NCI-H146 treated with DMSO at 0.1 percent for 48 hours (cell line): ENCODE measurements at regions not wholly inside any gene's neighbourhood (a gene's known extent, or its start where the extent isn't known, plus 50 kb on each side); places are given as distances from the start of the nearest gene placed in this dataset.
"Not testable (repeated sequence)": the region's sequence is repeated elsewhere in the genome, so short reads cannot be mapped to it uniquely, and the experiment has no call there.

ENCODE experiments used
- DNase-seq: peaks from one replicate; lab custom pipeline; 2025; ENCODE audit not compliant: unreplicated experiment; lab: John Stamatoyannopoulos, UW

- DNase-seq = no peak
These were observed 185.0 kb upstream of the TMEM196 start for GRCh38 chr7:19958309-19958896.

GRCh38 chr7:19957664-19958063, 184.2 kb upstream of the TMEM196 start:
- no peak for DNase-seq

- not testable (repeated sequence) for DNase-seq
These were observed 180.7 kb upstream of the TMEM196 start for GRCh38 chr7:19954166-19954565.

- not testable (repeated sequence) for DNase-seq
These were observed 180.0 kb upstream of the TMEM196 start for GRCh38 chr7:19953411-19953810.

GRCh38 chr7:19948160-19948559, 174.7 kb upstream of the TMEM196 start:
- DNase-seq = no peak

- DNase-seq = no peak
These were observed 171.1 kb upstream of the TMEM196 start for GRCh38 chr7:19944363-19945120.

- DNase-seq = no peak
These were observed 166.3 kb upstream of the TMEM196 start for GRCh38 chr7:19939746-19940145.

- DNase-seq = peak; percentile 69
These were observed 159.3 kb upstream of the TMEM196 start for GRCh38 chr7:19932549-19933249.

GRCh38 chr7:19930851-19931250, 157.4 kb upstream of the TMEM196 start:
- no peak for DNase-seq

- DNase-seq = no peak
These were observed 156.6 kb upstream of the TMEM196 start for GRCh38 chr7:19930051-19930450.

GRCh38 chr7:19928247-19928646, 154.8 kb upstream of the TMEM196 start:
- DNase-seq = no peak

GRCh38 chr7:19920705-19921104, 147.3 kb upstream of the TMEM196 start:
- DNase-seq = no peak

GRCh38 chr7:19920166-19920565, 146.7 kb upstream of the TMEM196 start:
- no peak for DNase-seq

GRCh38 chr7:19919261-19920095, 146.1 kb upstream of the TMEM196 start:
- DNase-seq = no peak

GRCh38 chr7:19916046-19916445, 142.6 kb upstream of the TMEM196 start:
- DNase-seq = no peak

GRCh38 chr7:19915596-19915995, 142.2 kb upstream of the TMEM196 start:
- DNase-seq = no peak

GRCh38 chr7:19914866-19915265, 141.4 kb upstream of the TMEM196 start:
- DNase-seq = no peak

- no peak for DNase-seq
These were observed 126.7 kb upstream of the TMEM196 start for GRCh38 chr7:19900118-19900517.

- peak; percentile 14 for DNase-seq
These were observed 126.1 kb upstream of the TMEM196 start for GRCh38 chr7:19899529-19899928.

- not testable (repeated sequence) for DNase-seq
These were observed 109.5 kb upstream of the TMEM196 start for GRCh38 chr7:19882893-19883292.

GRCh38 chr7:19872094-19872493, 98.7 kb upstream of the TMEM196 start:
- no peak for DNase-seq
